Neural cell (in vitro differentiated cells): ENCODE measurements at regions not wholly inside any gene's neighbourhood (a gene's known extent, or its start where the extent isn't known, plus 50 kb on each side); places are given as distances from the start of the nearest gene placed in this dataset.

Source experiments
- H2AFZ ChIP-seq: fragments of 200-600, 300-800 bp; sonication (generic), shearing (Covaris generic); 2 replicates; pipeline ENCODE4 v1.6.0; 2014; ENCODE audit warnings: low read depth, mild to moderate bottlenecking, antibody characterized with exemption, low read length, moderate library complexity
- H3F3A ChIP-seq: fragments of 200-600 bp; shearing (Covaris generic); 2 replicates; pipeline ENCODE4 v1.6.1; 2016; ENCODE audit warnings: mild to moderate bottlenecking, moderate library complexity, mixed read lengths, antibody characterized with exemption, low read length; ENCODE audit not compliant: insufficient read depth, poor library complexity, severe bottlenecking
- H3K27ac ChIP-seq: fragments of 200-600, 300-800 bp; sonication (generic), shearing (Covaris generic); 2 replicates; pipeline ENCODE4 v1.5.1; 2014; ENCODE audit warnings: mild to moderate bottlenecking, low read length, moderate library complexity
- H3K27me3 ChIP-seq: fragments of 300-800, 200-600 bp; sonication (generic), shearing (Covaris generic); 2 replicates; pipeline ENCODE4 v1.6.0; 2014; ENCODE audit warnings: mild to moderate bottlenecking, low read depth, low read length, moderate library complexity; ENCODE audit not compliant: insufficient read depth
- H3K36me3 ChIP-seq: fragments of 300-800, 200-600 bp; sonication (generic), shearing (Covaris generic); 2 replicates; pipeline ENCODE4 v1.5.1; 2014; ENCODE audit warnings: mild to moderate bottlenecking, antibody characterized with exemption, low read length, moderate library complexity; ENCODE audit not compliant: insufficient read depth
- H3K4me2 ChIP-seq: fragments of 300-800, 200-600 bp; sonication (generic), shearing (Covaris generic); 2 replicates; pipeline ENCODE4 v1.6.0; 2014; ENCODE audit warnings: mild to moderate bottlenecking, low read length
- H3K4me3 ChIP-seq: fragments of 300-800, 200-600 bp; sonication (generic), shearing (Covaris generic); 2 replicates; pipeline ENCODE4 v1.5.1; 2014; ENCODE audit warnings: mild to moderate bottlenecking, low read length, moderate library complexity
- H3K79me2 ChIP-seq: fragments of 200-600 bp; shearing (Covaris generic); replicated peaks from 2 replicates; pipeline ENCODE4 v1.6.0; 2014; ENCODE audit warnings: mild to moderate bottlenecking, low read length, moderate library complexity; ENCODE audit not compliant: insufficient read depth
- H3K9ac ChIP-seq: fragments of 300-800, 200-600 bp; sonication (generic), shearing (Covaris generic); 2 replicates; pipeline ENCODE4 v1.6.1; 2016; ENCODE audit warnings: mild to moderate bottlenecking, low read length, mixed read lengths
- H3K9me2 ChIP-seq: fragments of 200-600 bp; shearing (Covaris generic); 2 replicates; pipeline ENCODE4 v1.6.1; 2016; ENCODE audit warnings: mild to moderate bottlenecking, low read length, mixed read lengths; ENCODE audit not compliant: insufficient read depth
- H3K9me3 ChIP-seq: fragments of 200-600, 300-800 bp; sonication (generic), shearing (Covaris generic); 2 replicates; pipeline ENCODE4 v1.6.1; 2016; ENCODE audit warnings: mild to moderate bottlenecking, mixed run types, low read length, moderate library complexity, mixed read lengths
- H4K20me1 ChIP-seq: fragments of 200-600 bp; shearing (Covaris generic); 2 replicates; pipeline ENCODE4 v1.6.1; 2016; ENCODE audit warnings: mild to moderate bottlenecking, mixed run types; ENCODE audit not compliant: insufficient read depth
- CTCF ChIP-seq: fragments of 450-650 bp; IDR thresholded peaks from 2 replicates; pipeline ENCODE4 v1.5.1; 2014; ENCODE audit warnings: antibody characterized with exemption, mild to moderate bottlenecking, moderate library complexity; ENCODE audit not compliant: poor library complexity, severe bottlenecking
- EP300 ChIP-seq: fragments of 450-650 bp; conservative IDR thresholded peaks from 2 replicates; pipeline ENCODE4 v1.6.1; 2014; ENCODE audit warnings: antibody characterized with exemption, mild to moderate bottlenecking, moderate library complexity; ENCODE audit not compliant: poor library complexity, severe bottlenecking
- EZH2 ChIP-seq: fragments of 200-600, 300-800 bp; shearing (Covaris generic), sonication (generic); IDR thresholded peaks from 2 replicates; pipeline ENCODE4 v1.6.1; 2014; ENCODE audit warnings: antibody characterized with exemption, low read length, borderline replicate concordance, mild to moderate bottlenecking; ENCODE audit not compliant: insufficient read depth, poor library complexity, severe bottlenecking
- MXI1 ChIP-seq: fragments of 450-650 bp; conservative IDR thresholded peaks from 2 replicates; pipeline ENCODE4 v1.6.1; 2014; ENCODE audit warnings: antibody characterized with exemption, mild to moderate bottlenecking; ENCODE audit not compliant: poor library complexity, severe bottlenecking
- POLR2AphosphoS5 ChIP-seq: IDR thresholded peaks from 2 replicates; pipeline ENCODE4 v1.6.1; 2012
- RAD21 ChIP-seq: fragments of 450-650 bp; conservative IDR thresholded peaks from 2 replicates; pipeline ENCODE4 v1.6.1; 2014; ENCODE audit warnings: antibody characterized with exemption, mild to moderate bottlenecking, moderate library complexity
- REST ChIP-seq: IDR thresholded peaks from 2 replicates; pipeline ENCODE4 v1.6.1; 2012; ENCODE audit warnings: borderline replicate concordance
- SMC3 ChIP-seq: fragments of 450-650 bp; conservative IDR thresholded peaks from 2 replicates; pipeline ENCODE4 v1.6.1; 2014; ENCODE audit warnings: antibody characterized with exemption, mild to moderate bottlenecking, moderate library complexity; ENCODE audit not compliant: poor library complexity
- TAF1 ChIP-seq: IDR thresholded peaks from 2 replicates; pipeline ENCODE4 v1.6.1; 2012; ENCODE audit warnings: low read depth

GRCh38 chr6:48798296-48798695 lies 664.8 kb downstream of the MMUT start:
- no peak overlapping the region for H3K9ac ChIP-seq
- no peaks in the 10 kb centered on the region for H3K9me3 ChIP-seq
- H3K36me3 ChIP-seq: no peaks in the 10 kb centered on the region

GRCh38 chr6:48782225-48782624 lies 671.2 kb upstream of the PTCHD4 start:
- Histone ChIP-seq H3K4me2 (no peak overlapping the region), H4K20me1 (no peaks in the 10 kb centered on the region), H3K27me3 (no peaks in the 10 kb centered on the region), H3K9me3 (no peaks in the 10 kb centered on the region), H3F3A (no peaks in the 10 kb centered on the region), H3K27ac (no peak overlapping the region), H3K79me2 (no peaks in the 10 kb centered on the region), H3K9me2 (no peaks in the 10 kb centered on the region), H2AFZ (no peak overlapping the region), H3K36me3 (no peaks in the 10 kb centered on the region), H3K9ac (no peak overlapping the region), H3K4me3 (no peak overlapping the region)
- TF ChIP-seq RAD21 (no peak), EP300 (no peak), TAF1 (no peak), EZH2 (no peak), REST (no peak), POLR2AphosphoS5 (no peak), CTCF (no peak)

More at GRCh38 chr6:48798296-48798695, 664.8 kb downstream of the MMUT start:
- Histone ChIP-seq H3K9me2 (no peaks in the 10 kb centered on the region), H2AFZ (no peak overlapping the region), H4K20me1 (no peaks in the 10 kb centered on the region), H3F3A (no peaks in the 10 kb centered on the region), H3K4me2 (no peak overlapping the region), H3K27ac (no peak overlapping the region), H3K27me3 (no peaks in the 10 kb centered on the region), H3K4me3 (no peak overlapping the region), H3K79me2 (no peaks in the 10 kb centered on the region)
- TF ChIP-seq MXI1: no peak
- TF ChIP-seq EZH2: no peak
- no peak for TF ChIP-seq TAF1
- no peak for TF ChIP-seq RAD21
- no peak for TF ChIP-seq CTCF
- no peak for TF ChIP-seq SMC3
- no peak for TF ChIP-seq POLR2AphosphoS5
- no peak for TF ChIP-seq REST
- no peak for TF ChIP-seq EP300
